GDM1 (cell line): ENCODE measurements at regions not wholly inside any gene's neighbourhood (a gene's known extent, or its start where the extent isn't known, plus 50 kb on each side); places are given as distances from the start of the nearest gene placed in this dataset.
A peak's percentile ranks its signal among the peaks of the same experiment; 100 is the strongest.

Experiments used
- DNase-seq: peaks from one replicate; lab custom pipeline; 2025; lab: John Stamatoyannopoulos, UW

DNA sequence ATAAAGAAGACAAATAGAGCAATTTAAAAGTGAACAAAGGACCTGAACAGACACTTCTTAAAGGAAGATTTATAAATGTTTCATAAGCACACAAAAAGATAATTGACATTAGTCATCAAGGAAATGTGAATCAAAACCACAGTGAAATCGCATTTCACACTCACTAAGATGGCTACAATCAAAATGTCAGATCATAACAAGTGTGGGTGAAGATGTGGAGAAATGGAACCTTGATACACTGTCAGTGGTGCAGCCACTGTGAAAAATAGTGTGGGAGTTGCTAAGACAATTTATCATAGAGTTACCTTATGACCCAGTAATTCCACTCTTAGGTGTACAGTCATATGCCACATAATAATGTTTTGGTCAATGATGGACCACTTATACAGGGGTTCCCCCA, 54.5 kb upstream of the HTR4 start:
- no peak for DNase-seq

DNA sequence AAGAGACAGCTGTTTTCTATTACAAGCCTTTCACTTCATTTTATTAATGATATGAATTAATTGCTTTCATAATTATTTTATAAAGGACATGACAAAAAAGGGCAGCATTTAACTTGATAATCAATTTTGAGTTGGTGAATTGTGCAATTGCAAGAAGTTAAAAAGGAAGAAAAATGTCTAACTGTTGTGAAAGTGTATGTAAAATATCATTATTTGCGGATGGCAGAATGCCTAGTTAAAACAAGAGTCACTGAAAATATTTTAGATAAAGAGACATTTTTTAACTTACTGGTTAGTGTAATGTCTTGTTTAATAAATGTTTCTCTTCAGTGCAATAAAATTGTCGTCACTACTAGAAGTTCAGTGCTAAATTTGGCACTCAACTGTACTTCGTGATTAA, 57.6 kb upstream of the HTR4 start:
- no peak for DNase-seq

DNA sequence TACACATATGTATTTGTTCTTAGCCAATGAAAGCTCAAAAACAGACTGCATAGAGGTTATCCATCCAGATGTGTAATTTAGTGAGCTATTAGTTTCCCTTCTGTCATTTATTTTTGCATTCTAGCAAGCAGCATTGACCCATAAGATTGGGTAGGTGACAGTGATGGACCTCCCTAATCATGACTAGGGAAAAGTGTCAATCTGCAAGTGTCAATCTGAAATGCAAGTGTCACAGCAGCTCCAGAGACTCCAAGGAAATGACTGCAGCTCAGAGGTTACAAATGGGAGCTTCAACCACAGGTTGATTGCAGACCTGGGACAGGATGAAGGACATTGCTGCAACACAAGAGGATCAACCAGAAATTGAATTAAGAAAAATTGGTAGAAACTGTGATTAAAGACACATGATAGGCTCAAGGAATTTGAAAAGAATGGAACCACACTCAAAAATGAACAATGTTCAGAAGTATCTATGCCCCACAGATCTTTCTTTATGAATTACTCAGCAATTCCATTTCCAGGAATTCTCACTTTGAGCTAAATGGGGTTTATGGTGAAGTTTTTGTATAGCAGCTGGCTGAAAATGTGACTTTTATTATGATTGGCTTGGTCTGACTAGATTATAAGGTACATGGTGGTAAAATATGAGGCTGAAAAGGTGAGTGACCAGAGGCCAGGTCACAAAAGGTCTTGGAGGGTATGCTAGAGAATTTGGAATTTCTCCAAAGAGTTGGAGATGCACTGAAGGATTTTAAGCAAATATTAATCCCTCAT, 59.6 kb upstream of the HTR4 start:
- DNase-seq: no peak

DNA sequence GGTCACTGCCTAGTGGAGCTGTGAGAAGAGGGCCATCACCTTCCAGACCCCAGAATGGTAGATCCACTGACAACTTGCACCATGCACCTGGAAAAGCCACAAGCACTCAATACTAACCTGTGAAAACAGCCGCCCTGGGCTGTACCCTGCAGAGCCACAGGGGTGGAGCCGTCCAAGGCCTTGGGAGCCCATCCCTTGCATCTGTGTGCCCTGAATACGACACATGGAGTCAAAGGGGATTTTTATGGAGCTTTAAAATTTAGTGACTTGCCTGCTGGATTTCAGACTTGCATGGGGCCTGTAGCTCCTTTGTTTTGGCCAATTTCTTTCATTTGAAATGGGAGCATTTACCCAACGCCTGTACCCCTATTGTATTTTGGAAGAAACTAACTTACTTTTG, 62.4 kb upstream of the HTR4 start:
- DNase-seq: no peak

GRCh38 chr5:148717668-148718067, 63.3 kb upstream of the HTR4 start:
- DNase-seq: no peak

DNA sequence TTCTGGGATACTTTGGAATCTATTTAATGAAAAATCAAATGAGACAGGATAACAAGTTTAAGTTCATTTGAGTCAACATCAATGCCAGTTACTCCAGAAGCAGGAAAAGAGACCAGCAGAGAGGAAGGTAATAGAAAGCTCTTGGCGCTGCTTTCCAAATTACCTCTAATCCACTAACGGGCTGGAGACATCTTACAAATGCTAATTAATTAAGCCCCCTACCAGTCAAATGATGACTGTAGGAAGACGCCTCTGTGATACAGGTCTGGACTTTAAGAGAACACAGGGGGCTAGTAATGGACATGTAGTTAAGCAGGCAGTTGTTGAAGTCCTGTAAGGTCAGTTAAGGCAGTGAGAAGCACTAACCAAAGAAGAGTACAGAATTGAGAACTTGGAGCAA, 65.3 kb upstream of the HTR4 start:
- no peak for DNase-seq

DNA sequence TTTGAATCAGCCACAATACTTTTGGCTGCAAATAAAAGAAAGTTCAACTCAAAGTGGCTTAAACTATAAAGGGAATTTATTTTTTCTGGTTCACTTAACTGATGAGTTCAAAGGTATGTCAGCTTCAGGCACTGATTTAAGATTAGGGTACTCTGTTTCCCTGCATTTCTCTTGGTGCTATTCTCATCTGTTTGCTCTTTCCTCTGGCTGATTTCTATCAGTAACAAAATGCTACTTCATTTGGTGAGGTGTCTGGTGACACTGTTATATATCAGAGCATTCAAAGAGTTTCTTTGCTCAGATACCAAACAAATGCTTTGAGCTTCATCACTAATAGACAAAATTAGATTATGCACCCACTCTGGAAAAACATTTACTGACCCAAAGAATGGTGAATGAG, 65.9 kb upstream of the HTR4 start:
- no peak for DNase-seq

GRCh38 chr5:148723143-148723542, 68.8 kb upstream of the HTR4 start:
- DNase-seq: no peak

- DNase-seq: no peak
Measured at GRCh38 chr5:148725675-148726074, 71.3 kb upstream of the HTR4 start.

GRCh38 chr5:148729182-148729581, 74.9 kb upstream of the HTR4 start:
- no peak for DNase-seq

- no peak for DNase-seq
Measured at GRCh38 chr5:148730270-148730669, 75.9 kb upstream of the HTR4 start.

DNA sequence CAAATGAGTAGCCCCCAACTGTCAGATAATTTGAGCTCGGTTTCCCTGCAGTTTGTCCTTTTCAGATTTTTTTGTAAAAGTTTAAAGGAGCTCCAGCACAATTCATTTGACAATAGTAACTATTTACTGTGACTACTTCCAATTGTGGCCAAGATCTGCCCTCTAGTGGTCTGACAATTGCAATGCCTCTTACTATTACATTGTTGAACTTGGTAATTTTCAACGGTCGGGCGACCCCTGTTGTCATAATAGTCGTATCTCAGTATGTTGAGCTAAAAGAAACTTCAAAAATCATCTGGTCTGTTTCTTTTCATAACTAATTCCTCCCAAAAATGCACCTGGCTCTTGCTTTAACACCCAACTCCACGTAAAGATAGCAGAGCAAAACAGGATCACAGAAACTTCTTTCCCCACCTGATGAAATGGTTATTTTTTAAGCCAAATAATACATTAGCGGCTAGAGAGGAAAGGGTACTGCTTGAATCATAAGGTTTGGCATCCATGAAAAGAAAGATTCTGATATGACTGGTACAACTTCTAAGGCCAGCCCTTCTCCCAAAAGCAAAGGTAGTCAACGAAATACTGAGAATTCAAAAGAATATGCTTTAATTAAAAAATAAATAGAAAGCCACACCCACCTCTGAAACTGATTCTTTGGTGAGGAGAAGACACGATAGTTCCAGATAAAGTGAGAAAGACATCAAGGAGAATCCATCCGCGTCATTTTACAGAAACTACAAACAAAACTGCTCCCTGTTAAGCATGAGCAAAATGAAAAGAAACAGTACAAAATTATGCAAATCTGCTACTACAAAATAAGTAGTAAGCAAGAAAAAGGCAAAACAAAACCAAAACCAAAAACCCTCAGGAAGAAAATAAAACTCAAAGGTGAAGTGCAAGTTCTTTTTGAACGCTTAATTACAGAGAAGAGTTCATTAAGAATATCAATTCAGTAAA, 76.9 kb upstream of the HTR4 start:
- peak; percentile 58 for DNase-seq

- DNase-seq: no peak
Measured at GRCh38 chr5:148732692-148733091, 78.4 kb upstream of the HTR4 start.

DNA sequence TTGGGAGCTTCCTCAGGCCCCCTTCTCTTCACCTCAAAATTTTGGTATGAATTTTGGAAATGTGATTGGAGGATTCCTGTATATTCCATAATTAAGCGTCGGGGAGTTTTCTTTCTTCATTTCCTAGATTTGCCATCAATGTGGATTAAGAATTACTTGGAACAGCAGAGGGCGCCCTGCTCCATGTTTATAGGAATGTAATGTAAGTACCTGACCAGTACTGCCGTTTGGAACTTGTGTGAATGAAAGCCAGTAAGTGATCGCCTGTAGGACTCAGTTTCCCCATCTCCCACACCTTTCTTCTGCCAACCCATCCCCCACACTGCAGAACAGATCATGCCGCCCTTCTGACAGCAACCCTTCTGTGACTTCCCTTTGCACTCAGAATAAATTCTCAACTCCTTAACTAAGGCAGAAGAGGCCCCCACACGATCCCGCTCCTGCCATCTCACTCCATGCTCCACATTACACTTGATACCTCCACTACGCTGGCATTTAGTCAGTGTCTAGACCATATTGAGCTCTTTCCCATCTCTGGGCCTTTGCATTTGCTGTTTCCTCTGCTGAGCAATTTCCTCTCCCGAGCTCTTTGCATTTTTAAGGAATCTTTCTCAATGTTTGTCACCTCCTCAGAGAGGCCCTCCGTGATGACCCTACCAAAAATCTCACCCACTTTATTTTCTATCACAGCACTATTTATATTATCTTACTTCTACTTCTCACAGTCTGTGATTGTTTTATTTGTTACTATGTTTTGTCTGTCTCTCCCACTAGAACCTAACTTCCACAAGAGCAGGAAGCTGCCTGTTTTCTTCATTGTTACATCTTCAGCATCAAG, 79.5 kb upstream of the HTR4 start:
- peak; percentile 25 for DNase-seq

- DNase-seq: no peak
Measured at GRCh38 chr5:148734518-148734917, 80.2 kb upstream of the HTR4 start.

DNA sequence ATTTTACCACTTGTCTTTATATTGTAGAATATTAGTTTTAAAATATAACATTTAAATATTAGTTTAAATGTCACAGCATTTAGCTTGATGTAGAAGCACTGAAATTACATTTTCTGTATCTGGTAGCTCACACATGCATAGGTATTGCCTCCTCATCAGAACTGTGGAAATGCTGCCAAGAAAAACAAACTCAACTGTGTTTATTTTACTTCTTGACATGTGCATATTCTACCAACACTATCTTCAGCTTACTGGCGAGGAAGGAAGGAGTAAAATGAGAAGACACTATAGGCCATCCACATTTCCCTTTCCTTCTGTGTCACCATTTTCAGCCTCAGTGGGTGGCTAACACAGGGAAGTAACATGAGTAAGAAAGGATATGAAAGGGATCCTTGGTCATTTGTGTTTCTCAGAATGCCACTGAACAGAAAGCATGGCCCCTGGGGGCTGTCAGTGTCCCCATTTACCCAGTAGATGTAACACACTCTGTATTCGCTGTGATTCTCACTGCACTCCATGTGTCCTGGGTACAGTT, 81.0 kb upstream of the HTR4 start:
- no peak for DNase-seq

- DNase-seq: no peak
Measured at GRCh38 chr5:148739023-148739422, 84.7 kb upstream of the HTR4 start.

- no peak for DNase-seq
Measured at GRCh38 chr5:148739524-148739923, 85.2 kb upstream of the HTR4 start.

DNA sequence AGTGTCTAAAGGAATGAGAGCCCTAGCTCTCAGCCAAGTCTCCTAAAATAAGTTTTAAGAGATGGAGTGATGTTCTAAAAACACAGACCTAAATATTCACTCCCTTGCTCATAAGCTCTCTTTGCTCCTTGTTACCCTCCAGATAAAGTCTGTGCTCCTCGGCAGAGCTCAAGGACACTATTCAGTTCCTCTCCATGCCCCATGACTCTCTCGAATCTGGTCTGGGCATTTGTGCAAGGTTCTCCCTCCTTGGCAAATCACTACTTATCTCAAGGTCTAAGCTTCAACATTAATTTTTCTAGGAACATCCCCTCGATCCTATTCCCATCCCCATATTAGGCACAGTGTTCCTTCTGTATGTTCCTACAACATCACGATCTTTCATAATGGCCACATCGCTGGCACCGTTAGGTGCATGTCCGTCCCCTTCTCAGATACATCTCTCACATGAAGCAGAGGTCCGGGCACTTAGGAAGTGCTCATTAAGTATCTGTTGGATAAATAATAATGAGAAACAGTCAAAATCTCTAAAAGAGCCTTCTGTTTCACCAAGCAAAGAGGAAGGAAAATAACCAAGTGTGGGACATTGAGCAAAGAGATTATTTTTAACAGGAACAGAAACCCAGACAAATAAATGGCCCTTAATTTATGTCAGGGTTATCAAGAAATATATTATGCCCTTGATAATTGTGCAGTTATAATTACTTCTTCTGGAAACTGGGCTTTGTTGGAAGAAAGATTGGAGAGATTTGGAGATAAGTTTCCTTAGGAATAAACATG, 85.9 kb upstream of the HTR4 start:
- DNase-seq: no peak

DNA sequence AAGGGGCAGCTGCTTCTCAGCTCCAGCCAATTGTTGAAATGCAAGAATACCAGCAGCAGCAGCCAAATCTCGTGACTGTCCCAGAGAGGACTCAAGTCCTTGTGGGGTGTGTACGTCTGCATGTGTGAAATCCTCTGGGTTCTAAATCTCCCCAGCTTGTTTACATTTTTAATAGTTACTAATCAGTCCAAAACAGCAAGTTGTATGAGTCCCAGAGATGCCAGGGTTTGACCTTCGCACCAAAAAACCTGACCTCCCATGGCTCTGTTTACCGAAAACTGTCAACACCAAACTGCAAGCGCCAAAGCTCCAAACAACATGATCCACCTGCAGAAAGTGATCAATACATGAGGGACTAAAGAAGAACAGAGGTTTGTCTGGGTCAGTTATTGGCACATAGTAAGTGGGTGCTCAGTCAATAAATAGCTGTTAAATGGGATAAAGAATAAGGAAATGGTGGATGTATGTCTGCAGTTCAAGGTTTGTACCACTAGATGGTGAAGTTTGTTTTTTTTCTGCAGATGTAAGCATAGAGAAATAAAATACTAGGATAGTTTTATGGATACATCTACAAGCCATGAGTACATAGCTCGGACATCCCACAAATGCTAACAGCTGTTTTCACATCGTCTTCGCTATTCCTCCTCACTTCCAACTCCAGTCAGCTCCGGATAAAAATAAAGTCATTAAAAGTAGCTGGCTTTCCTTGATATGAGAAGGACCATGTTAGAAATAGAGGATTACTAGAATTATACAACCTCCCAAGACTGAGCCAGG, 85.3 kb upstream of the ADRB2 start:
- peak; percentile 49 for DNase-seq
